Inflammatory macrophage (primary cell): ENCODE measurements at regions not wholly inside any gene's neighbourhood (a gene's known extent, or its start where the extent isn't known, plus 50 kb on each side); places are given as distances from the start of the nearest gene placed in this dataset.

Experiments
- DNase-seq, 2 donors: peaks; one replicate each; pipeline ENCODE4 v3.0.0-alpha.2; 2020 to 2022

DNA sequence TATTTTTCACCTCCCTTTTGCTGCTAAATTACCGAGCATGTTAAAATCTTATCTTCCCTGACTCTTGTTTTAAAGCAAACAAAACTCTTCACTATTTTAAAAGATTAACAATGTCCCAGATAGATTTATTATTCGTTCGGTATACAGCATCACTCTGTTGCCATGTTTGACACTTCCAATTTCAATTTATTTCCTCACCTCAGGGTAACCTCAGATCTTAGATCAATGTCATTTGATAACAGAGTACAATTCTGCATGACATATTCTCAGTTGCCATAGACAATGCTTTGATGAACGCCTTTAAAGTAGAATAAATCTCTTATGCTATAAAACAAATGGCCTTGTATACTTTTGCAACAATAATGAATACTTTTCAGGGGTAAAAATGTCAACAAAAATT lies 1078.1 kb upstream of the IGFBP7 start:
- no peak for DNase-seq

DNA sequence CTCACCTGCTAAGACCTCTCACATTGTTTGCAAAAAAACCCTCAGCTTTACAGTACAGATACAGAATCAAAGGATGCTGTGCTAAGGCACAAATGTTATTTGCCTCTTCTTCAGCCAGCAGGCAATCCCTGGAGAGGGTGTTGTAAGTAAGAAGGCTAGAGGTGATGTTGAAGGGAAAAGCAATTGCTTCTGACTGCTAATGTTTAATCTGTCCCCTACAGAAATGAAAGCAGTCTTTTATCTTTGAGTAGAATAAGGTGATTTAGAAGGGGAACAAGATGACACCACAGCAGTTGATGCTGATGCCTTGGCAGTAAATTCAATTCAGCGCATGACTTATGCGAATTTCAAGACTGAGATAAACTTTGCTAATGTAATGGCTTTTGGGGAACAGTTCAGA lies 1064.8 kb upstream of the IGFBP7 start:
- DNase-seq = no peak

- DNase-seq = no peak
Observed at GRCh38 chr4:58166490-58166889, 1056.3 kb upstream of the IGFBP7 start.

- no peak for DNase-seq
Observed at GRCh38 chr4:58163156-58163555, 1053.0 kb upstream of the IGFBP7 start.

DNA sequence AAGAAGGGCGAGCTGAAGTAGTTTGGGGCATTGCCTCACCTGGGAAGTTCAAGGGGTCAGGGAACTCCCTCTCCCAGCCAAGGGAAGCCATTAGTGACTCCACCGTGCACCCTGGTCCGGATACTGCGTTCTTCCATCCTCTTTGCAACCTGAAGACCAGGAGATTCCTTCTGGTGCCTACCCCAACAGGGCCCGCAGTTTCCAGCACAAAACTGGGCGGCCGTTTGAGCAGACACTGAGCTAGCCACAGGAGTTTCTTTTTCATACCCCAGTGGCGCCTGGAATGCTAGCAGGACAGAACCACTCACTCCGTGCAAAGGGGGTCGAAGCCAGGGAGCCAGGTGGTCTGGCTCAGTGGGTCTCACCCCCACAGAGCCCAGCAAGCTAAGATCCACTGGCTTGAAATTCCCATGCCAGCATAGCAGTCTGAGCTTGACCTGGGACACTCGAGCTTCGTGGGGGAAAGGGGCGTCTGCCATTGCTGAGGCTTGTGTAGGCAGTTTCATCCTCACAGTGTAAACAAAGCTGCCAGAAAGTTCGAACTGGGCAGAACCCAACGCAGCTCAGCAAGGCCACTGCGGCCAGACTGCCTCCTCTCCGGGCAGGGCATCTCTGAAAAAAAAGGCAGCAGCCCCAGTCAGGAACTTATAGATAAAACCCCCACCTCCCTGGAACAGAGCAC lies 1039.4 kb upstream of the IGFBP7 start:
- no peak for DNase-seq

DNA sequence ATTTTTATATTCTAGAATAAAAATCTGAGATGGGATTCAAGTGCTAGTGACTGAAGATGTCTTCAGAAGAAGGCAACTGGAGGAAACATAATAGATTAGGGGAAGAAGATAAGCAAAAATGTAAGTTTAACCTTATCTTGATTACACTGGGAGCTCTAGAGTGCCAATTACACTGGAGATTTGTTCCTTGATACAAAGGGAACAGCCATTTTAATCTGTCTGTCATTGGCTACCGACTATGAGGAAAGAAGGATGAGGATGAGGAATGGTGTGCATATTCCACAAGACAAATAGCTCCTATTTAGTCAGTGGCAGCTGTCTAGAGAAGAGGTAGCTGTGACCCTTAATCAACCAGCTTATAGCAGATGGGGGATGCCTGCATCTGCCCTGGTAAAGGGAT lies 1034.5 kb upstream of the IGFBP7 start:
- DNase-seq = no peak

DNA sequence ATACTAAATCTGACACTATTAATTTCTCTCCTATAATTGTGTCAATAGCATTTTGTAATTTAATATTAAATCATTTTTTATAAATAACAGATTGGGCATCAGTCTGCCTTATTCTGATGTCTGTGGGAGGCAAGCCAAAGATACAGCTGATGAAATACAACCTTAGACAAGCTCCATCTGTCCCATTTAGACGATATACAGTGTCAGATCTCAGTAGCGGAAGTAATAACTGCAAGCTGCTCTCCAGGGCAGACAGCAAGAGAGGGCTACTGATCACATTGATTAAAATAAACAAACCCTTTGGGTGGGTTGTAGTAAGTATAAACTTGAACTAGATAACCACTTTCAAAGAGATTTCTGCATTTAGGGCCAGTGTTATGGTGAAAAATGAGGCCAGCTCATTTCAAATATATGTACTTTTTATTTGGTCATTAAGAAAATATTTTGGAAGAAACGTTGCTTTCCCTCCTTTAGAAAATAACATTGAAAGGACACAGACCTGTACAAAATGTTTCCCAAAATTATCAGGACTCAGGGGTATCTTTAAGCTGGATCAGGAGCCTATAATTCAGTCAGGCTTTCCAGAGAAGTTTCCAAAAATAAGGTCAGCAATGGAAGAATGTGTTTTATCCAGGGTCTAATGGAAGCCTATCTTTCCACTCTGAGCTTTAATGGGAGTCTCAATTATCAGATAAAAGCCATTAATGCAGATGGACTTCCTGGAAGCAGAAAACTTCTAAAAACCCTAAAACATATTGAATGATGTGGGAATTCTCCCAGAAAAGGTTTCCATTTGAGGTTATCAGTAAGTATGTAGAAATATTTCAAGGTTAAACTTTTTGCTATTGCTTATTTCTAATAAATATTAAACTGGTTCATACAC lies 1028.8 kb upstream of the IGFBP7 start:
- DNase-seq = no peak

DNA sequence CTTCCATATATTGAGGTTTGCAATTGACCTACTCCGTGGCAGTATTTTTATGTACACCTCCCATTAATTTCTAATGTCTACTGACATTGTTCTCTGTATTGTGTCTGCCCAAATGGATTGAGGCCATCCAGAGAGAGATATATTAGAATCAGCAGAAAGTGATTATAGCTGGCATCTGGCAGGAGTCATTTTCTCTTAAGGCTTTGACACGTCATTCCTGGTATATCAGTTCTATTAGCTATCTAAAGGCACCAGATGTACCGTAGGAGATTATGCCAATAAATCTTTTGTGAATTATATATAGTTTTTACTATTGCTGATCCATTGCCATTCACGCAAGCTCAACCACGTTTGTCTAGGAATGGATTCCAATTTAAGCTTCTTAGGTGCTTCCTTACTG lies 1026.4 kb upstream of the IGFBP7 start:
- DNase-seq = no peak

GRCh38 chr4:58127680-58128079 lies 1017.5 kb upstream of the IGFBP7 start:
- DNase-seq = no peak

DNA sequence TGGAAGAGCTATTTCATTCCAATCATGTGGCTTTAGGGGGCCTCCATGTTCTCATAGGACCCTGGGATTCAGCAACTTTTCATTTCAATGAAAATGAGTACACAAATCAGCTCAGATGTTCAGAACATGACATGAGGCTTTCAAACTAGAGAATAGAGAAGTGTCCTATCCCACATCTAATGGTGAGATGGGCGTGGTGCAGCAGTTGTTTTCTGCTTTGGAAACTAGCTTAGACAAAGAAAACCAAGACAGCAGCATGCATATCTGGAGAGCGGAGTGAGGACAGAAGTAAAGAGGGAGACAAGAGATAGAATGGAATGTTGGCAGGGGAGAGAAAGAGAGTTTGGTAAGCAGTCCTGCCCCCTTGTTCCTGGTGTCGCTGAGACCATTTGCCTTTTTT lies 1009.1 kb upstream of the IGFBP7 start:
- DNase-seq = no peak

DNA sequence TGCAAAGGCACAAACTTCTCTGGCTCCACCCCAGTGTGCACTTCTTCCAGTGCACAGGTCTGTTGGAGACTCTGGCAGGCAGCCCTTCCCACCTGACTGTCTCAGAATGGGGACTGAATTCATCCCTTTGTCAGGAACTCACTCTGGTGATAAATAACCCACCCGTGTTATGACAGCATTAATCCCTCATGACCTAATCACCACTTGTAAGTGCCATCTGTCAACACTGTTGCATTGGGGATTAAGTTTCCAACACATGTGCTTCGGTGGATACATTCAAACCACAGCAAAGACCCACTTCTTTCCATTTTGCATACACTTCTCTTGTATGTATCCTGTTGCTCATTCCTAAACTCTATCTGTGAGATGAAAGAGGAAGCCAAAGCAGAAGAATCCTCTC lies 1002.9 kb upstream of the IGFBP7 start:
- no peak for DNase-seq

- DNase-seq = no peak
Observed at GRCh38 chr4:58111818-58112217, 1001.6 kb upstream of the IGFBP7 start.

DNA sequence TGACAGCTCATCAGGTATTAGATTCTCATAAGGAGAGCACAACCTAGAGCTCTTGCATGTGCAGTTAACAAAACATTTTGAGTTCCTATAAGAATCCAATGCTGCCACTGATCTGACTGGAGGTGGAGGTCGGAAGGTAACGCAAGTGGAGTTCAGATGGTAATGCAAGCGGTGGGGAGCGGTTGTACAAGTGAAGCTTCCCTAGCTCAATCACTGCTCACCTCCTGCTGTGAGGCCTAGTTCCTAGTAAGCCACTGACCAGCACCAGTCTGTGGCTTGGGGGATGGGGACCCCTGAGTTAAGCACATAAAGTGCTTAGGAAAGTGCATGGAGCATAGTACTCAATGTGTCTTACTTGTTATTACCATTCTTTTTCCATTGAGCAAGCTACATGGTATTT lies 983.2 kb upstream of the IGFBP7 start:
- DNase-seq = no peak

GRCh38 chr4:58090539-58090938 lies 980.4 kb upstream of the IGFBP7 start:
- no peak for DNase-seq

GRCh38 chr4:58081356-58081755 lies 971.2 kb upstream of the IGFBP7 start:
- no peak for DNase-seq

- no peak for DNase-seq
Observed at GRCh38 chr4:58075724-58076123, 965.5 kb upstream of the IGFBP7 start.

DNA sequence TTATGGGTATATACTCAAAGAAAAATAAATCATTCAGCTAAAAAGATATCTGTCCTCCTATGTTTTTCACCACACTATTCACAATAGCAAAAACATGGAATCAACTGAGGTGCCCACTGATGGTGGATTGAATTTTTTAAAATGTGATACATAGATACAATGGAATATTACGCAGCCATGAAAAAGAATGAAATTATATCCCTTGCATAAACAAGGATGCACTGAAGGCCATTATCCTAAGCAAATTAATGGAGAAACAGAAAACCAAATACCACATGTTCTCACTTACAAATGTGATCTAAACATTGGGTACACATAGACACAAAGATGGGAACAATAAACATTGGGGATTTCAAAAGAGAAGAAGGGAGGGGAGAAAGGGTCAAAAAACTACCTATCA lies 964.2 kb upstream of the IGFBP7 start:
- no peak for DNase-seq

GRCh38 chr4:58070726-58071125 lies 960.5 kb upstream of the IGFBP7 start:
- no peak for DNase-seq

GRCh38 chr4:58064653-58065052 lies 954.5 kb upstream of the IGFBP7 start:
- no peak for DNase-seq

DNA sequence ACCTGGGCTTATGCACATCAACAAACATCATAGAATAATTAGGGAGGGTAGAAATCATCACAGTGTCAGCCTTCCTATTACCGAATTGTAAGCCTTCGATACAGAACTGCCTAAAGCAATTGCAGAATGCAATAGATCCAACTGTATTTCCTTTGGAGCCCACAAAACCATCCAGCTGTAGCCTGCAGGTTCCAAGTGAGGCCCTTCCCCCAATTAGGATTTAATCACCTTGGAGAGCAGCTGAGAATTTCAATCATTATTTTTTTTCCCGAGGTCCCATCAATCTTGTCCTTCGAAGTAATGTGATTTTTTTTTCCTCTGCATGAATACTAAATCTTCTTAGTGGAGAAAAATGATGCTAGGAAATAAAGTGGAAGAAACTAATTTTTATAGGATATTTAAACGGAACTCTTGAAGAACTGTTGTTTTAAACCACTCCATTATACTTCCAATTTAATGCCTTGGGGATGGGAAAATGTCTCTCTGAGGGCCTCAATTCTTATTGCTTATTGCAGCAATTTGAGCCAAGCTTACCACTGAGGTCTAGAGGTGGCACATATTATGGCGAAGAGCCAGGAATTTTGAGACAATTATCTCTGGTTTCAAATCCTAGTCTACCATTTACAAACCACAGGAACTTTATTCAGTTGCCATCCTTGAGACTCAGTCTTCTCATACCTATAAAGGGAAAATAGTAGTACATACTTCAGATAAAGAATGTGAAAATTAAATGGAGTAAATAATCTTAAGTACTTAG lies 953.4 kb upstream of the IGFBP7 start:
- no peak for DNase-seq

- DNase-seq = no peak
Observed at GRCh38 chr4:58061967-58062366, 951.8 kb upstream of the IGFBP7 start.

DNA sequence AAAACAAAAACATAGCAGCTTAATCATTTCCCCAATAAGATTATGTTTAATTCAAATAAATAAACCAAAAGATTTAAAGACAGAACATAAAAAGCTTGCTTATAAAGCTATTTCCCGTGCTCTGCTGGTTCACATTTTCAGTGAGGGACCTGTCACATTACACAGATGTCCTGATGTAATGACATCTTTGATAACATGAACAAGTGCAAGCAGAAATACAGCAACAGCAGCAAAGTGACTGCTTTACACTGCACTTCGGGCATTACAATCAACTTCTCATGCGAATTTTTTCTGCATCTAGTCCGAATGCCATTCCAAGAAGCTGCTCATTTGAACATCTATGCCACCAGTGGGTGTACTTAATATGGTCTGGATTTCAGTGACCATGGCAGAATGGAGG lies 940.3 kb upstream of the IGFBP7 start:
- no peak for DNase-seq

GRCh38 chr4:58048491-58048890 lies 938.3 kb upstream of the IGFBP7 start:
- DNase-seq = no peak

DNA sequence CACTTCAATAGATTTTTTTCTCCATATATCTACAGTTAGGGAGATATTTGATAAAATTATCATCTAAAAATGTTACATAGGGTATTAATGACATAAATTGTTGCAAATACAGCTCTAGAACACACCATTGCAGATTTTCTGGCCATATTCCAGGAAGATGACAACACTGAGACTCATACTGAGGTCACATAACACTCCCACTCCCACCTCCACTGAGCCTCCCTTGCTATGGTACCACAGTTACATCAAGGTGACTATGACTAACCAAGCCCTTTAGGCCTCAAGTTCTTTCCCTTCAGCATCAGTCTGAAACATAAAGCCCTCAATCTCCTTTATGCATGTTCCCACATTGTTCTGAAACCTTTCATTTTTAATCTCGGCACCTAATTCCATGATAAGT lies 932.0 kb upstream of the IGFBP7 start:
- no peak for DNase-seq
